HG03039 (cell line): ENCODE measurements at regions not wholly inside any gene's neighbourhood (a gene's known extent, or its start where the extent isn't known, plus 50 kb on each side); places are given as distances from the start of the nearest gene placed in this dataset.

ENCODE experiments used
- ATAC-seq: cut with Tn5 transposase; IDR thresholded peaks from one replicate; pipeline ENCODE4 v1.9.1; 2021; ENCODE audit warnings: mild to moderate bottlenecking, moderate library complexity; ENCODE audit not compliant: unreplicated experiment

DNA sequence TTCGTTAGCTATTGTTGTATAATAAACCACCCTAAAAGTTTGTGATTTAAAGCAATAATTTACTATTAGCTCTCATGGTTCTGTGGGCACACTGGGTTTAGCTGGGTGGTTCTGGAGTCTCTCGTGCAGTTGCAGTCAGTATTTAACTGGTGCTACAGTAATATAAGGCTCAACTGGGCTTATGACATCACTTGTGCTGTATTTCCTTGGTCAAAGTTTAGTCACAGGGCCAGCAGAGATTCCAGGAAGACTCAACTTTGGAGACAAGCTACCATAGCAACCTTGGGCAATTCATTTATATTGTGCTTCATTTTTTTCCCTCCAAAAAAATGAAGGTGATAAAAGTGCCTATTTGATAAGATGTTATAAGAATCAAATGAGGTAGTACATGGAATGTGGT is 204.2 kb upstream of the GUCY1A2 start:
- ATAC-seq: no peak

DNA sequence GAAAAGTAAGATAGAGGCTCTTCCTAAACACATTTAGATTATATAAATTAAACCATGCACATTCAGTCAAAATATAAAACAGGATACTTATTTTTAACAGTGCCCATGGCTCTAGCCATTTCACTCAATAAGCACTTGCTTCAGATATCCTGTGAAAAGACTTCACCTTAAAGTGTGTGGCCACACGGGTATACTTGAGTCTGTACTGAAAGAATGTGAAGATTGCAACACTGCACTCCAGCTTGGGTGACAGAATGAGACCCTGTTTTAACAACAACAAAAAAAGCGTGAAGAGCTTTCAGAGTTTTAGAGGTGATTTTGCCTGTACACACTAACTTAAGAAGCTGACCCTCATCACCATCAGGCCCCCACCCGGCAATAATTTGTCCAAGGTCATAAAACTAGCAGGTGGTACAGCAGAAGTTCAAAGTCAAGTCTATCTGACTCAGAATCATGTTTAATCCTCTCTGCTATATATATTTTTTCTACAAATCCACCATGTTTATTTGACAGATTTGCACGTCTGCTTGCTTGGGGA is 203.5 kb upstream of the GUCY1A2 start:
- no peak for ATAC-seq

- no peak for ATAC-seq
These were observed 200.1 kb upstream of the GUCY1A2 start for GRCh38 chr11:107218123-107219013.

DNA sequence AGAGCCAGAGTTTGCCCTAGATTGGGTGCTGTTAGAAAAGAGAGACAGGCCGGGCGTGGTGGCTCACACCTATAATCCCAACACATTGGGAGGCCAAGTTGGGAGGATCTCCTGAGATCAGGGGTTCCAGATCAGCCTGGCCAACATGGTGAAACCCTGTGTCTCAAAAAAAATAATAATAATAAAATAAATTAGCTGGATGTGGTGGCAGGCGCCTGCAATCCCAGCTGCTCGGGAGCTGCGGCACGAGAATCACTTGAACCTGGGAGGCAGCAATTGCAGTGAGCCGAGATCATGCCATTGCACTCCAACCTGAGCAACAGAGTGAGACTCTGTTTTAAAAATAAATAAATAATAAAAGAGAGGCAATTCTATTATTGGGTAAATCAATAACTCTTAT is 199.2 kb upstream of the GUCY1A2 start:
- ATAC-seq: no peak

- no peak for ATAC-seq
These were observed 196.7 kb upstream of the GUCY1A2 start for GRCh38 chr11:107215010-107215409.

- no peak for ATAC-seq
These were observed 185.4 kb upstream of the GUCY1A2 start for GRCh38 chr11:107203656-107204055.

- no peak for ATAC-seq
These were observed 184.0 kb upstream of the GUCY1A2 start for GRCh38 chr11:107202241-107202640.

DNA sequence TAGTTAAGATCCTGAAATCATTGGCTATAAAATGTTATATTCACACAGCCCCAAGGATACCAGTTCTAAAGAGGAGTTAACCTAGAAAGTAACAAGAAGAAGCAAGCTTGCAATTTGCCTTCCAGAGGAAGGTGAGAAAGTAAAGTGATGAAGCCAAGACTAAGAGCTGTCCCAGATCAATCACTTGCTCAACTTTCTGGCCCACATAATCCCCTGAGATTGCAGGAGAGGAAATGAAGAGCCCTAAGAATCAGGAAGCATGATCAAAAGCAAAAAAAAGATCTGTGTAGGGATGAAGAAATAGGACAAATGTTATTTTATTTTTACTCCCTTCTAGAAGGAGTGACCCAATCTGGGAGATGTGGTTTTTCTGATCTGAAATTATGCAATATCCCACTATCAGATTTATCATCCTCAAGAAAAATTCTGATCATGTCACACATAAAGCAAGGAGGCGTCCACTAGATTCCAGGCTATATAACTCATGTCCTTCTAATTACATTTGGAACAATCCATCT is 180.3 kb upstream of the GUCY1A2 start:
- no peak for ATAC-seq

DNA sequence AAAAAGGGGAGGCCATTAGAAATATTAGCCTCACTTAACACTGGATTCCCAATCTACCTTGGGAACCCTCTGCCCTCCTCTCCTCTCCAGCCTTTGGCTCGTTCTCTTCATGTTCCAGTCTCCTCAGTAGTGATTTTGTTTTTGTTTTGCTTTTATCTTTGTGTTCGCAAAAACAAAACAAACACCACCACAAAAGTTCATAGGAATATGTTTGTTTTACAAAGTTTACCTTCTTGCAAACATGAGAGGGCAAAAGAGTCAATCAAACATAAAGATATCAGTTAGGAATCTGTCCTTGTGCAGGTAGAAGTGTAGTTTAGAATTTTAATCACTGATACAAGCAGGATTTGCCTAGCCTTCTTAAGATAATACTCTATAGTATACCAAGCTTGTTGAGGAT is 179.7 kb upstream of the GUCY1A2 start:
- ATAC-seq: no peak

- ATAC-seq: no peak
These were observed 178.5 kb upstream of the GUCY1A2 start for GRCh38 chr11:107196732-107197131.

DNA sequence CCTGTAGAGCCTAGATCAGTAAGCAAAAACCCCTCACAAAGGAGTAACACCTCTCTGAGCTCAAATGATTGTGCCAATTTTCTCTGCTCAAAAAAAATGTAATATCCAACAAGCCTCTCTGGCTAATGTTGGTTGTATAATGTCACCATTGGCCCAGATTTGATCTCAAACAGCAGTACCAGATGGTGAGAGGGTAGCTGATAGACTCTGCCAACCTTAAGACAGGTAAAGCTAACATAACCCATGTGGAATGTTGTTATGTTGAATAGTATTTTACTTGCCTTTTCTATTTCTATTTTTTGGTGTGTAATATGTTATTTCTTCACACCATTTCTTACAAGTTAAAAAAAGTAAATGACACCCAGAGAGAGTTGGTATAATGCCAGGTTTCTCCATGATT is 166.7 kb upstream of the GUCY1A2 start:
- no peak for ATAC-seq

GRCh38 chr11:107183953-107184352 is 165.7 kb upstream of the GUCY1A2 start:
- no peak for ATAC-seq

DNA sequence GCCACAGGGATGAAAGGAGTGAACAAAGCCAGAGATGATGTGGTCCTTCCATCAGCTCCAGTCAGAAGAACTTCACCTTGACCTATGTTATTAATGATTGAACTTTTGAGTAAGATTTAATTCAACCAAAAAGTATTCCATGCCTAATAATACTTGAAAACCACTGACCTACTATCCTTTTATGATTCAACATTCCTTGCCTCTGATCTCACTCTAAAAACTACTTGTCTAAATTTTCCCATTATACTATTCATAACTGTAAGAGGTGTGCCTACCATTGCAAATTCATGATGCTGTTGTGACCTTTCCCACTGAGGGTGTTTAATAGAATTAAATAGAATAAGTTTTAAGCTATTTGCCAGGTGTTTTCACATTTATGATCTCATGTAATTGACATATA is 164.7 kb upstream of the GUCY1A2 start:
- ATAC-seq: no peak

- ATAC-seq: no peak
These were observed 162.0 kb upstream of the GUCY1A2 start for GRCh38 chr11:107180236-107180635.

DNA sequence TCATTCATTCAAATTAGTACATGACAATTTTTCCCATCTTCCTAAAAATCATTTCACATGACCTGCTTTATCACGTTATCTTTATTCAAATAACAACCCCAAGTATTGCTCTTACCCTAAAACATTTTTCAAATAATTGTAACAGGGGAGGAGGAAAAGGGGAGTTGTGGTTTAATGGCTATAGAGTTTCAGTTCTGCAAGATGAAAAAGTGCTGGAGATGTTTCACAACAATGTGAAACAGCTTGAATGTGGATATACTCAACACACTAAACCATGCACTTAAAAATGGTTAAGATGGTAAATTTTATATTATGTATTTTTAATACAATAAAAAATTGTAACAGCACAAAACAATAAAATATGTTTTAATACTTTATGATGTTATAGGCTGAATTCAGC is 161.6 kb upstream of the GUCY1A2 start:
- ATAC-seq: no peak

DNA sequence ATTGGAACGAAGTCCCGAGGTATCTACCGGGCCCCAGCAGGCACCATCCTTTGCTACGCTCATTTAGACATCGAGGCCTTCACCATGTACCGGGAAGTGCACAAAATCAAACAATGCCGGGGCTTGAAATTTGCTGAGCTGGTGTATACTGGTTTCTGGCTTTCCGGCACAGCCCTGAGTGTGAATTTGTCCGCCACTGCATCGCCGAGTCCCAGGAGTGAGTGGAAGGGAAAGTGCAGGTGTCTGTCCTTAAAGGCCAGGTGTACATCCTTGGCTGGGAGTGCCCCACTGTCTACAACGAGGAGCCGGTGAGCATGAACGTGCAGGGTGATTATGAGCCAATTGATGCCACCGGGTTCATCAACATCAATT is 158.8 kb upstream of the GUCY1A2 start:
- ATAC-seq: no peak

GRCh38 chr11:107176148-107177105 is 158.2 kb upstream of the GUCY1A2 start:
- ATAC-seq: no peak

DNA sequence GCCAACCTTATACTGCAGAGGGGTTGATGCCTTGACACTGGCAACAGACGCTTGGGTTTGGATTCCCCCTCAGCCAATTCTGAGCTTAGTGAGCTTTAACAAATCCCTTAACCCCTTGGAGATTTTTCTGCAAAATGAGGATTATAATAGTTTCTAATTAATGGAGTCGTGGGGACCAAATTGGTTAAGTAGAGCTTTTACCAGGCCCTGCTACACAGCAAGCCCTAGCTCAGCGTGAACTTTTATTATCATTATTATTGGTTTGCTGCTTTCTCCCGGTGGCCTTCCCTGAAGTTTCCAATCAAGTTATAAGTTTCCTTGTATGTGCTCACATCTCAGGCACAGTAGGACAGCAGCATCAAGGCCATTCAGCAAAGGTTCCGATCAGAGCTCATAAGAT is 156.6 kb upstream of the GUCY1A2 start:
- no peak for ATAC-seq

- ATAC-seq: no peak
These were observed 154.7 kb upstream of the GUCY1A2 start for GRCh38 chr11:107172996-107173395.

DNA sequence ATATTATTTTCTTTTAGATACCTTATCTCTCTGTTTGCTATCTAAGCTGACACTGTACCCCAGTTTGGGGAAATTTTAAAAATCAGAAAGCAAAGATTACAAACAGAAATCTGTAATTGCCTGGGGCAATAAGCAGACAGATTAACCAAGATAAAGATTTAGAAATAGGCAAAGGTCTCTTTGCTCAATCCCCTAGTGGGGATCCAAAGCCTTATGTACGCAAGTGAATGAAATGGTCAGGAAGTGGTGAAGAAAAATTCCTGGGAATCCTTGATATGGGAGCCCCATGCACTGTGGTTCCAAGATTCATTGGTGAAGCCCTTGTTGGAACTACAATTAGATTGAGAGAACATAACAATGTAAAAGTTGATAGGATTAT is 139.5 kb upstream of the GUCY1A2 start:
- no peak for ATAC-seq

DNA sequence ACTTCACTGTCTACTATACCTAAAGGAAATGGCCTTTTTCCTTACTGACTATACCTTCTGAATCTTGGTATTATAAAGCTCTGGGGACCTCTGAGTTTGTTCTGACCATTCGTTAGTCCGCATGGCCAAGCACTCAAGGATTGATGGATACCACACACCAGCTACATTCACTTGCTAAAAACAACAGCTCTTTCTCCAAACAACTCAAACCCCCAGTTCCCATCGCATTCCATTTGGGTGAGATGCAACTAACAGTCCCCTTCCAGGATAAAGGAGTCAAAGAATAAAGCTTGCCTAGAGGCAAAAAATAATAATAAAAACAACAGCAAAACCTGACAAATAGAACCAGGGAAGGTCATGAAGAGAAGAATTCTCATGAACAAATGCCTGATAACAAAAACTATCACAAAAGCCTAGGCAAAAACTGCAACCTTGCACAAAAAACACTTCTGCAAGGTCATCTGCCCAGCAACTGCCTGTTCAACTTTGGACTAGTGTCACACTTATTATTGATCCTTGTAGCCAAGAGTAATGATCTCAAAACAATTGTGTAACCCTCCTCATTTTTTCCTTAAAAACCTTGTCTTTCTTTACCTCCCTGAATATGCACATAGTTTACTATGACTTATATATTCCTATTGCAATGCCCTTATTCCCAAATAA is 139.0 kb upstream of the GUCY1A2 start:
- no peak for ATAC-seq
